ENCODE measurements at regions not wholly inside any gene's neighbourhood (a gene's known extent, or its start where the extent isn't known, plus 50 kb on each side); places are given as distances from the start of the nearest gene placed in this dataset.
A peak's percentile ranks its signal among the peaks of the same experiment; 100 is the strongest.

- Histone ChIP-seq H3K4me3 (replicated peaks in 1 of 3) (no peak overlapping the region), H3K9me3 (no peaks in the 10 kb centered on the region), H3K4me1 (no peaks in the 10 kb centered on the region), H3K27ac (no peak overlapping the region), H3K27me3 (no peaks in the 10 kb centered on the region), H3K36me3 (no peaks in the 10 kb centered on the region)
- no peak for DNase-seq
- intact Hi-C loops (cut with DNase I), result no loop called here
- 94% methylated on average over 3 of the region's 3 CpGs for WGBS, 2 donors
- TF ChIP-seq POLR2A (IDR thresholded peaks at IDR 0.05), result no peak
- no peak for TF ChIP-seq CTCF (IDR thresholded peaks at IDR 0.05)
Measured at GRCh38 chr14:83455561-83455960, 1921.9 kb upstream of the SEL1L start.

- H3K27me3 ChIP-seq, result no peaks in the 10 kb centered on the region
- no peak overlapping the region for H3K27ac ChIP-seq
- H3K4me1 ChIP-seq, result no peaks in the 10 kb centered on the region
- TF ChIP-seq POLR2A (IDR thresholded peaks at IDR 0.05), result no peak
- TF ChIP-seq CTCF (IDR thresholded peaks at IDR 0.05), result no peak
- intact Hi-C loops (cut with DNase I), result no loop called here
- H3K9me3 ChIP-seq, result no peaks in the 10 kb centered on the region
- H3K36me3 ChIP-seq, result no peaks in the 10 kb centered on the region
- H3K4me3 ChIP-seq (replicated peaks in 1 of 3), result no peak overlapping the region
- WGBS, 2 donors, result 86 to 89% methylated on average over 4 of the region's 4 CpGs
- no peak for DNase-seq
Measured at GRCh38 chr14:83461521-83461920, 1927.9 kb upstream of the SEL1L start.

GRCh38 chr14:83462759-83463158 is 1929.1 kb upstream of the SEL1L start:
- DNase-seq, result no peak
- WGBS, 2 donors, result 92 to 96% methylated on average over 3 of the region's 3 CpGs
- no peak overlapping the region for H3K4me3 ChIP-seq (replicated peaks in 1 of 3)
- intact Hi-C loops (cut with DNase I), result no loop called here
- H3K9me3 ChIP-seq, result no peaks in the 10 kb centered on the region
- H3K27ac ChIP-seq, result no peak overlapping the region
- TF ChIP-seq CTCF (IDR thresholded peaks at IDR 0.05) (no peak), POLR2A (IDR thresholded peaks at IDR 0.05) (no peak)
- H3K27me3 ChIP-seq, result no peaks in the 10 kb centered on the region
- H3K4me1 ChIP-seq, result no peaks in the 10 kb centered on the region
- no peaks in the 10 kb centered on the region for H3K36me3 ChIP-seq

GRCh38 chr14:83463500-83464098 is 1929.9 kb upstream of the SEL1L start:
- H3K4me1 ChIP-seq, result no peaks in the 10 kb centered on the region
- H3K36me3 ChIP-seq, result no peaks in the 10 kb centered on the region
- no peaks in the 10 kb centered on the region for H3K27me3 ChIP-seq
- H3K4me3 ChIP-seq (replicated peaks in 1 of 3), result no peak overlapping the region
- H3K27ac ChIP-seq, result no peak overlapping the region
- peak in 4 of 6 experiments; percentile 39 to 68 (median 59) for TF ChIP-seq CTCF (IDR thresholded peaks at IDR 0.05)
- no peak for TF ChIP-seq POLR2A (IDR thresholded peaks at IDR 0.05)
- intact Hi-C loops (cut with DNase I), result no loop called here
- 53 to 55% methylated on average over 4 of the region's 4 CpGs for WGBS, 2 donors
- DNase-seq, result peak; percentile 44 to 47
- H3K9me3 ChIP-seq, result no peaks in the 10 kb centered on the region

- WGBS, 2 donors, result 64 to 72% methylated on average over 3 of the region's 3 CpGs
- Histone ChIP-seq H3K27me3 (no peaks in the 10 kb centered on the region), H3K27ac (no peak overlapping the region), H3K4me3 (replicated peaks in 1 of 3) (no peak overlapping the region), H3K9me3 (no peaks in the 10 kb centered on the region), H3K4me1 (no peaks in the 10 kb centered on the region), H3K36me3 (no peaks in the 10 kb centered on the region)
- intact Hi-C loops (cut with DNase I), result no loop called here
- no peak for DNase-seq
- no peak for TF ChIP-seq CTCF (IDR thresholded peaks at IDR 0.05)
- TF ChIP-seq POLR2A (IDR thresholded peaks at IDR 0.05), result no peak
Measured at GRCh38 chr14:83467811-83468210, 1934.2 kb upstream of the SEL1L start.
